ENCODE measurements at regions not wholly inside any gene's neighbourhood (a gene's known extent, or its start where the extent isn't known, plus 50 kb on each side); places are given as distances from the start of the nearest gene placed in this dataset.

GRCh38 chr7:156236181-156236889 lies 404.2 kb upstream of the RNF32 start:
- TF ChIP-seq EZH2 (IDR thresholded peaks at IDR 0.05; ENCODE audit: borderline replicate concordance, insufficient read depth, low read length, poor library complexity, severe bottlenecking) (no peak), RAD21 (conservative IDR thresholded peaks at IDR 0.05) (no peak), CTCF (IDR thresholded peaks at IDR 0.05; ENCODE audit: poor library complexity, severe bottlenecking) (no peak), REST (IDR thresholded peaks at IDR 0.05; ENCODE audit: borderline replicate concordance) (no peak), TAF1 (IDR thresholded peaks at IDR 0.05; ENCODE audit: low read depth) (no peak), POLR2AphosphoS5 (IDR thresholded peaks at IDR 0.05) (no peak), EP300 (conservative IDR thresholded peaks at IDR 0.05; ENCODE audit: poor library complexity, severe bottlenecking) (no peak)
- no peak overlapping the region for H3K4me3 ChIP-seq (ENCODE audit: low read length)
- no peaks in the 10 kb centered on the region for H4K20me1 ChIP-seq (ENCODE audit: insufficient read depth)
- no peaks in the 10 kb centered on the region for H3K9me2 ChIP-seq (ENCODE audit: insufficient read depth, low read length)
- H3F3A ChIP-seq (ENCODE audit: insufficient read depth, low read length, poor library complexity, severe bottlenecking) = no peaks in the 10 kb centered on the region
- no peaks in the 10 kb centered on the region for H3K79me2 ChIP-seq (replicated peaks; ENCODE audit: insufficient read depth, low read length)
- H2AFZ ChIP-seq (ENCODE audit: low read depth, low read length) = no peak overlapping the region
- H3K9ac ChIP-seq (ENCODE audit: low read length) = no peak overlapping the region
- H3K4me2 ChIP-seq (ENCODE audit: low read length) = no peak overlapping the region
- H3K27me3 ChIP-seq (ENCODE audit: insufficient read depth, low read depth, low read length) = no peaks in the 10 kb centered on the region
- no peak overlapping the region for H3K27ac ChIP-seq (ENCODE audit: low read length)
- no peaks in the 10 kb centered on the region for H3K36me3 ChIP-seq (ENCODE audit: insufficient read depth, low read length)
- H3K9me3 ChIP-seq (ENCODE audit: low read length) = no peaks in the 10 kb centered on the region

- Histone ChIP-seq H4K20me1 (ENCODE audit: insufficient read depth) (no peaks in the 10 kb centered on the region), H3K36me3 (ENCODE audit: insufficient read depth, low read length) (no peaks in the 10 kb centered on the region), H3K9me2 (ENCODE audit: insufficient read depth, low read length) (no peaks in the 10 kb centered on the region), H3K9me3 (ENCODE audit: low read length) (no peaks in the 10 kb centered on the region), H3K9ac (ENCODE audit: low read length) (no peak overlapping the region), H3K4me2 (ENCODE audit: low read length) (no peak overlapping the region), H3K79me2 (replicated peaks; ENCODE audit: insufficient read depth, low read length) (no peaks in the 10 kb centered on the region), H3F3A (ENCODE audit: insufficient read depth, low read length, poor library complexity, severe bottlenecking) (no peaks in the 10 kb centered on the region), H3K27ac (ENCODE audit: low read length) (no peak overlapping the region), H3K27me3 (ENCODE audit: insufficient read depth, low read depth, low read length) (no peaks in the 10 kb centered on the region), H2AFZ (ENCODE audit: low read depth, low read length) (no peak overlapping the region), H3K4me3 (ENCODE audit: low read length) (no peak overlapping the region)
- no peak for TF ChIP-seq TAF1 (IDR thresholded peaks at IDR 0.05; ENCODE audit: low read depth)
- TF ChIP-seq SMC3 (conservative IDR thresholded peaks at IDR 0.05; ENCODE audit: poor library complexity) = no peak
- TF ChIP-seq EP300 (conservative IDR thresholded peaks at IDR 0.05; ENCODE audit: poor library complexity, severe bottlenecking) = no peak
- no peak for TF ChIP-seq REST (IDR thresholded peaks at IDR 0.05; ENCODE audit: borderline replicate concordance)
- no peak for TF ChIP-seq EZH2 (IDR thresholded peaks at IDR 0.05; ENCODE audit: borderline replicate concordance, insufficient read depth, low read length, poor library complexity, severe bottlenecking)
- TF ChIP-seq RAD21 (conservative IDR thresholded peaks at IDR 0.05) = no peak
- no peak for TF ChIP-seq MXI1 (conservative IDR thresholded peaks at IDR 0.05; ENCODE audit: poor library complexity, severe bottlenecking)
- no peak for TF ChIP-seq POLR2AphosphoS5 (IDR thresholded peaks at IDR 0.05)
- no peak for TF ChIP-seq CTCF (IDR thresholded peaks at IDR 0.05; ENCODE audit: poor library complexity, severe bottlenecking)
These were observed 405.7 kb upstream of the RNF32 start for GRCh38 chr7:156234666-156235494.

Data from neural cell (in vitro differentiated cells).